Thymus (tissue), 11 donors: ENCODE measurements at regions not wholly inside any gene's neighbourhood (a gene's known extent, or its start where the extent isn't known, plus 50 kb on each side); places are given as distances from the start of the nearest gene placed in this dataset.

ENCODE experiments used
- DNase-seq, 9 donors: peaks; one replicate each; pipeline ENCODE4 v3.0.0-alpha.2; 2013; ENCODE audit warnings: low spot score in 9 of 9, low read depth in 6 of 9, missing footprints in 1 of 9
- H3K27ac ChIP-seq, 2 donors: one replicate each; pipeline ENCODE4 v1.5.1; 2013; ENCODE audit warnings: control low read depth in 1 of 2, low read depth in 1 of 2, low read length in 1 of 2, mild to moderate bottlenecking in 1 of 2, moderate library complexity in 1 of 2
- H3K27me3 ChIP-seq, 2 donors: one replicate each; pipeline ENCODE4 v1.5.1; 2013; ENCODE audit warnings: low read length in 1 of 2; ENCODE audit not compliant: control insufficient read depth in 2 of 2, insufficient read depth in 1 of 2
- H3K36me3 ChIP-seq, 2 donors: one replicate each; pipeline ENCODE4 v1.5.1; 2013; ENCODE audit warnings: low read length in 1 of 2, mild to moderate bottlenecking in 1 of 2, moderate library complexity in 1 of 2; ENCODE audit not compliant: control insufficient read depth in 2 of 2, insufficient read depth in 2 of 2
- H3K4me1 ChIP-seq, 2 donors: one replicate each; pipeline ENCODE4 v1.5.1; 2013; ENCODE audit warnings: low read length in 2 of 2; ENCODE audit not compliant: control insufficient read depth in 2 of 2, insufficient read depth in 2 of 2
- H3K4me3 ChIP-seq, 2 donors: one replicate each; pipeline ENCODE4 v1.5.1; 2013; ENCODE audit warnings: low read length in 2 of 2, control low read depth in 1 of 2, mild to moderate bottlenecking in 1 of 2
- H3K9me3 ChIP-seq, 2 donors: one replicate each; pipeline ENCODE4 v1.5.1; 2013; ENCODE audit warnings: low read length in 1 of 2, mild to moderate bottlenecking in 1 of 2; ENCODE audit not compliant: control insufficient read depth in 2 of 2, insufficient read depth in 1 of 2
- WGBS: extraction: QIAGEN DNeasy Blood & Tissue Kit; methylation state at CpG from one replicate; pipeline ENCODE4 v1.1.7; 2013; 5-methylcytosine and 5-hydroxymethylcytosine counted together
- donor health status: healthy.

GRCh38 chr20:4084096-4084495 lies 64.5 kb upstream of the SMOX start:
- Histone ChIP-seq H3K9me3 (peaks cover 0 to 6% of the 10 kb centered on the region in 2 donors), H3K27ac (no peak overlapping the region), H3K4me1 (peaks cover 21 to 36% of the 10 kb centered on the region in 2 donors), H3K4me3 (no peak overlapping the region), H3K27me3 (no peaks in the 10 kb centered on the region), H3K36me3 (no peaks in the 10 kb centered on the region)
- 100% methylated on average over 1 of the region's 1 CpG for WGBS
- DNase-seq, result no peak

DNA sequence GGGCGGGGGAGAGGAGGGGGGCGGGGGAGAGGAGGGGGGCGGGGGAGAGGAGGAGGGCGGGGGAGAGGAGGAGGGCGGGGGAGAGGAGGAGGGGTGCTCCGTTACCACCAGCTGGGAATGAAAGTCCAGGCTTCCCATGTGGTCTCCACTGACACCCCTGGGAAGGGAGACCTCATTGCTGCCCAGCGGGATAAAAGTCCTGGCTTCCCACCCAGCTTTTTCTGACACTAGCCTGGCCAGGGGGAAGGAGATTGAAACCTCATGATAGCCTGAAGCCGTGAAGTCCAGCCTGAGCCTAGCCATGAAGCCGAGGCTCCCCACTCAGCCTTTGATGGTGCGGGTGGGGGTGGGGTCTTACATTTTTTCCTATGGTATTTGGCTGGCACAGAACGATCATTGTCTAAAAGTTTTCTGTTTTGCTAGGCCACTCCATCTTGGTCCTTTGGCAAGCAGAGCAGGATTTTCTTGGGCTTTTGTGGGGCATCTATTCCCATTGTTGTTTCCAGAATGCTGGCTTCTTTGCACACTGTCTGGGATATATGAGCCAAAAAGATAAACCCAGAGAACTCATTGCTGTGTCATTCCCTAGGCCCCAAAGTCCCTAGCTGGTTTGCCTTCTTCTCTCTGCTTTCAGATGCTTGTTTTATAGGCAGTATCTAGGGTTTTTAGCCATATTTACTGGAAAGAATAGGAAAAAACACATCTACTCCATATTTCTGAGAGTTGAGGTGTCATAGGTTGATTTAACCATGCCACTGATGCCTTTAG lies 65.3 kb upstream of the SMOX start:
- peak overlapping the region; percentile 46 to 51 for H3K27ac ChIP-seq
- no peak for DNase-seq

DNA sequence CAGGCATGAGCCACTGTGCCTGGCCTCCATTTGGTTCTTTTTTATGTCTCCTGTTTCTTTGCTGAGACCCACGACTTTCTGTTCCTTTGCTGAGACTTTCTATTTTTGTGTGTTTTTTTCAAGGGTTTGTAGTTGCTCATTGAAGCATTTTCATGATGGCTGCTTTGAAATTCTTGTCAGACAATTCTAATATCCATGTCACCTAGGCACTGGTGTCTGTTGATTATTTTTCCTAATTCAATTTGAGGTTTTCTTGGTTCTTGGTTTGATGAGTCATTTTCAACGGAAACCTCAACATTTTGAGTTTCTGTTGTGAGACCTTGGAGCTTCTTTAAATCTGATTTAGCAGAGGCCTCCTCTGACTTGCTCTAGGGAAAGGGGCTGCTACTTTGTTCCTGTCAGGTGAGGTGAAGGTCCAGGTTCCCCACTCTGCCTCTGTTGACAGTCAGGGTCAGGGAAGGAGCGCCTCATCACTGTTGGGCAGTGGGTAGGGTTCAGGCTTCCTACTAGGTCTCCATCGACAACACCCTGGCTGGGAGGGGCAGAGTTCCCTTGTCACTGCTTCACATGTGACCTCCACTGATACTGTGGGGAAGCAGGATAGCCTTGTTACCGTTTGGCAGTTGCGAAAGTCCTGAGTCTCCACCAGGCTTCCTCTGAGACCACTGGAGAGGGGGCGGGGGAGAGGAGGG lies 66.1 kb upstream of the SMOX start:
- Histone ChIP-seq H3K27ac (peak overlapping the region; percentile 86 to 88), H3K9me3 (peaks cover 0 to 6% of the 10 kb centered on the region in 2 donors), H3K27me3 (no peaks in the 10 kb centered on the region), H3K4me3 (peak overlapping the region in 1 of 2 donors; percentile 14), H3K4me1 (peaks cover 21 to 37% of the 10 kb centered on the region in 2 donors), H3K36me3 (no peaks in the 10 kb centered on the region)
- peak in 5 of 9 donors; percentile 20 to 67 (median 33) for DNase-seq
- 3% methylated on average over 6 of the region's 7 CpGs for WGBS

More for the DNA sequence above, 65.3 kb upstream of the SMOX start:
- H3K4me1 ChIP-seq, result peaks cover 21 to 37% of the 10 kb centered on the region in 2 donors
- peaks cover 0 to 6% of the 10 kb centered on the region in 2 donors for H3K9me3 ChIP-seq
- H3K36me3 ChIP-seq, result no peaks in the 10 kb centered on the region
- no peak overlapping the region for H3K4me3 ChIP-seq
- WGBS, result 15% methylated on average over 9 of the region's 11 CpGs
- no peaks in the 10 kb centered on the region for H3K27me3 ChIP-seq

GRCh38 chr20:4081421-4081820 lies 66.1 kb upstream of the RNF24 start:
- peaks cover 21 to 37% of the 10 kb centered on the region in 2 donors for H3K4me1 ChIP-seq
- DNase-seq, result no peak
- H3K27me3 ChIP-seq, result no peaks in the 10 kb centered on the region
- no peaks in the 10 kb centered on the region for H3K36me3 ChIP-seq
- H3K27ac ChIP-seq, result no peak overlapping the region
- no peak overlapping the region for H3K4me3 ChIP-seq
- 86% methylated on average over 4 of the region's 4 CpGs for WGBS
- H3K9me3 ChIP-seq, result peaks cover 0 to 6% of the 10 kb centered on the region in 2 donors

DNA sequence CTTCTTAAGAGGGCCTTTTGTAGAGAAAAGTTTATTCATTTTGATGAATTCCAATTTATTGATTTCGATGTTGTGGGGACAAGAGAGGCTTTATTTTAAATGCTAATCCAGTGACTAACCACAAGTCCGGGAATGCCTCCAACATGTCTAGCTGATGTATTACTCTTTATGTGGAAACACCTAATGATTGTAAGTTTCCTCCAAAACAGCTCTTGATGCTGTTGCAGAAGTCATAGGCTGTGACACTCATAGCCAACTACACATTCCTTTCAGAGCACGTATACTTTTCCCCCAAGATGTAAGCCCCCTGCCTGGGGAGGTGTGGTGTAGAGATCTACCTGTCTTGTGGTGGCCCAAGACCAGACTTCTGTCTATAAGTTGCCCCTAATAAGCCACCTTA lies 61.3 kb upstream of the RNF24 start:
- WGBS, result 64% methylated on average over 3 of the region's 3 CpGs
- no peak overlapping the region for H3K4me3 ChIP-seq
- H3K27me3 ChIP-seq, result no peaks in the 10 kb centered on the region
- H3K4me1 ChIP-seq, result peaks cover 0 to 7% of the 10 kb centered on the region in 2 donors
- no peaks in the 10 kb centered on the region for H3K36me3 ChIP-seq
- peaks cover 0 to 6% of the 10 kb centered on the region in 2 donors for H3K9me3 ChIP-seq
- H3K27ac ChIP-seq, result no peak overlapping the region
- no peak for DNase-seq

DNA sequence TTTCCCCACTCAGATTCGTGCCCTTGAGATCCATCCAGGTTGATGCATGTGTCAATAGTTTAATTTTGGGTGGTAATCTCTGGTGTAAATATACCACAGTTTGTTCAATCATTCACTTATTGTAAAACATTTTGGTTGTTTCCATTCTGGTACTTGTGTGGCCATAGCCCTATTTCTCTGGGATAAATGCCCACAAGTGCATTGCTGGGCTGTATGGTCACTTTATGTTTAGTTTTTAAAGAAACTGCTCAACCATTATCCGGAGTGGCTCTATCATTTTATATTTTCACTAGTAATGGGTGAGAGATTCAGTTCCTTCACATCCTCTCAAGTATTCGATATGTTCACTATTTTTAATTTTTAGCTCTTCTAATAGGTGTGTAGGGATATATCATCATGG lies 60.7 kb upstream of the RNF24 start:
- Histone ChIP-seq H3K9me3 (peaks cover 0 to 6% of the 10 kb centered on the region in 2 donors), H3K27me3 (no peaks in the 10 kb centered on the region), H3K4me3 (no peak overlapping the region), H3K36me3 (no peaks in the 10 kb centered on the region), H3K27ac (no peak overlapping the region), H3K4me1 (peaks cover 2 to 7% of the 10 kb centered on the region in 2 donors)
- WGBS, result 98% methylated on average over 3 of the region's 3 CpGs
- no peak for DNase-seq

DNA sequence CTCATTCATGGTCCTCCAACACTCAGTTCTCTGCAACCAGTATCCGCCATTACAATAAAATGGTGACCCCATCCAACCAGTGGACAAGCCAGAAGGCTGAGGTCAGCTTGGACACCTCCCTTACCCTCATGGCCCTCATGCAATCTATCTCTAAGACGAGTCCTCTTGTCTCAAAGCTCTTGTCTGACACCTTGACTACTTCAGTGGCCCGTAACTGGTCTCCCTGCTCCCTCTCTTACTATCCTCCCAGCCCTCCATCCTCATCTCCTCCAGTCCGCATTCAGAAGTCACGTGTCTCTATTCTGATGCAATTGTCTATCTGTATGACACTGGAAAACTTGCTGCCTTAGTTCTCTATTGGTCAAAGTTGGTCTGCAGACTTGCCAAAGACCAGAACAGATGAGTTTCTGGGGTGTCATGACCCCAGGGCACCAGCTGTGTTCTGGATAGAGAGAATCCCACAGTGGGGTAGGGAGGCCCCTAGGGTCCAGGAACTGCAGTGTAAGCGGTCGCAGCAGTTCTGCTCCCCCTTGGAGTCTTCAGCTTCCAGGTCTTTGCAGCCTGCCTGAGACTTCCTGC lies 59.6 kb upstream of the RNF24 start:
- 82% methylated on average over 7 of the region's 7 CpGs for WGBS
- Histone ChIP-seq H3K9me3 (peaks cover 1 to 3% of the 10 kb centered on the region in 2 donors), H3K27ac (no peak overlapping the region), H3K36me3 (no peaks in the 10 kb centered on the region), H3K4me3 (no peak overlapping the region), H3K4me1 (peaks cover 2 to 7% of the 10 kb centered on the region in 2 donors), H3K27me3 (no peaks in the 10 kb centered on the region)
- no peak for DNase-seq

GRCh38 chr20:4073852-4074741 lies 58.7 kb upstream of the RNF24 start:
- Histone ChIP-seq H3K27ac (no peak overlapping the region), H3K4me3 (no peak overlapping the region), H3K9me3 (peaks cover 1 to 3% of the 10 kb centered on the region in 2 donors), H3K27me3 (no peaks in the 10 kb centered on the region), H3K36me3 (no peaks in the 10 kb centered on the region), H3K4me1 (peaks cover 2 to 6% of the 10 kb centered on the region in 2 donors)
- DNase-seq, result no peak
- 82% methylated on average over 6 of the region's 6 CpGs for WGBS
